GM23338 (cell line): ENCODE measurements at regions not wholly inside any gene's neighbourhood (a gene's known extent, or its start where the extent isn't known, plus 50 kb on each side); places are given as distances from the start of the nearest gene placed in this dataset.

Experiments
- ATAC-seq: fragments of 200-7000 bp; cut with Tn5 transposase; 3 replicates; pipeline ENCODE4 v1.9.1; 2020
- DNase-seq: peaks from one replicate; pipeline ENCODE4 v3.0.0-alpha.2; 2015; ENCODE audit warnings: low spot score
- H2AFZ ChIP-seq: fragments of 200-600 bp; sonication (generic); 2 replicates; pipeline ENCODE4 v1.8.0; 2016; ENCODE audit warnings: antibody characterized with exemption, mild to moderate bottlenecking, moderate library complexity
- H3F3A ChIP-seq: fragments of 200-600 bp; sonication (generic); replicated peaks from 2 replicates; pipeline ENCODE4 v1.8.0; 2017; ENCODE audit warnings: antibody characterized with exemption, mixed run types, low read depth
- H3K27ac ChIP-seq: fragments of 200-600 bp; sonication (generic); 2 replicates; pipeline ENCODE4 v1.6.1; 2016; ENCODE audit warnings: low read depth
- H3K27me3 ChIP-seq: fragments of 200-600 bp; sonication (generic); 2 replicates; pipeline ENCODE4 v1.8.0; 2016; ENCODE audit warnings: mild to moderate bottlenecking, mixed run types, moderate library complexity; ENCODE audit not compliant: insufficient read depth
- H3K36me3 ChIP-seq: fragments of 200-600 bp; sonication (generic); 2 replicates; pipeline ENCODE4 v1.8.0; 2016; ENCODE audit warnings: mild to moderate bottlenecking; ENCODE audit not compliant: insufficient read depth
- H3K4me1 ChIP-seq: fragments of 200-600 bp; sonication (generic); 2 replicates; pipeline ENCODE4 v1.8.0; 2016; ENCODE audit warnings: mild to moderate bottlenecking, moderate library complexity; ENCODE audit not compliant: insufficient read depth
- H3K4me2 ChIP-seq: fragments of 200-600 bp; sonication (generic); 2 replicates; pipeline ENCODE4 v1.7.1; 2017; ENCODE audit warnings: mixed run types
- H3K4me3 ChIP-seq: fragments of 200-600 bp; sonication (generic); 2 replicates; pipeline ENCODE4 v1.6.1; 2016; ENCODE audit warnings: mixed run types
- H3K79me2 ChIP-seq: fragments of 200-600 bp; sonication (generic); replicated peaks from 2 replicates; pipeline ENCODE4 v1.8.0; 2017; ENCODE audit warnings: mild to moderate bottlenecking; ENCODE audit not compliant: insufficient read depth
- H3K9me2 ChIP-seq: fragments of 200-600 bp; sonication (generic); 2 replicates; pipeline ENCODE4 v1.8.0; 2017; ENCODE audit not compliant: insufficient read depth
- H4K20me1 ChIP-seq: fragments of 200-600 bp; sonication (generic); replicated peaks from 2 replicates; pipeline ENCODE4 v1.8.0; 2017; ENCODE audit warnings: mild to moderate bottlenecking; ENCODE audit not compliant: insufficient read depth
- H3K27ac Mint-ChIP-seq: 2 replicates; pipeline ENCODE4 v1.8.0; 2020; ENCODE audit warnings: inconsistent platforms, mild to moderate bottlenecking, moderate library complexity, mixed read lengths
- H3K27me3 Mint-ChIP-seq: 3 replicates; pipeline ENCODE4 v1.8.0; 2022; ENCODE audit warnings: low read depth, mild to moderate bottlenecking, moderate library complexity, mixed read lengths, inconsistent platforms; ENCODE audit not compliant: insufficient read depth, poor library complexity
- H3K36me3 Mint-ChIP-seq: 3 replicates; pipeline ENCODE4 v1.8.0; 2021; ENCODE audit warnings: low read depth, mild to moderate bottlenecking, inconsistent platforms, moderate library complexity, mixed read lengths
- H3K4me1 Mint-ChIP-seq: 3 replicates; pipeline ENCODE4 v1.8.0; 2020; ENCODE audit warnings: mild to moderate bottlenecking, inconsistent platforms, mixed read lengths
- H3K4me3 Mint-ChIP-seq: 3 replicates; pipeline ENCODE4 v1.8.0; 2021; ENCODE audit warnings: moderate library complexity, mild to moderate bottlenecking, inconsistent platforms, mixed read lengths
- H3K9me3 Mint-ChIP-seq: 3 replicates; pipeline ENCODE4 v1.8.0; 2020; ENCODE audit warnings: moderate library complexity, mild to moderate bottlenecking, inconsistent platforms, mixed read lengths
- CREB1 ChIP-seq: fragments of 250-450 bp; sonication (Bioruptor Pico); IDR thresholded peaks from 2 replicates; pipeline ENCODE4 v1.5.0; 2020; ENCODE audit warnings: low read depth, mild to moderate bottlenecking, moderate library complexity
- EZH2 ChIP-seq: fragments of 200-600 bp; sonication (generic); IDR thresholded peaks from one replicate; pipeline ENCODE4 v1.8.0; 2017; ENCODE audit warnings: antibody characterized with exemption, mild to moderate bottlenecking, low read depth; ENCODE audit not compliant: unreplicated experiment
- EZH2phosphoT487 ChIP-seq: fragments of 200-600 bp; sonication (generic); IDR thresholded peaks from one replicate; pipeline ENCODE4 v1.8.1; 2018; ENCODE audit warnings: antibody characterized with exemption; ENCODE audit not compliant: unreplicated experiment
- JUNB ChIP-seq: IDR thresholded peaks from one replicate; pipeline ENCODE4 v1.6.1; 2016; ENCODE audit warnings: antibody characterized with exemption; ENCODE audit not compliant: unreplicated experiment
- NANOG ChIP-seq: IDR thresholded peaks from 2 replicates; pipeline ENCODE4 v1.6.1; 2016; ENCODE audit warnings: antibody characterized with exemption, borderline replicate concordance
- POLR2AphosphoS5 ChIP-seq: IDR thresholded peaks from 2 replicates; pipeline ENCODE4 v1.6.1; 2016; ENCODE audit warnings: antibody characterized with exemption, low read depth
- STAT1 ChIP-seq: IDR thresholded peaks from one replicate; pipeline ENCODE4 v1.6.1; 2016; ENCODE audit warnings: antibody characterized with exemption; ENCODE audit not compliant: unreplicated experiment
- ZNF114 ChIP-seq: fragments of 250-450 bp; sonication (Bioruptor Pico); IDR thresholded peaks from 2 replicates; pipeline ENCODE4 v1.5.0; 2020; ENCODE audit warnings: mild to moderate bottlenecking, moderate library complexity
- ZNF331 ChIP-seq: fragments of 250-450 bp; sonication (Bioruptor Pico); IDR thresholded peaks from 2 replicates; pipeline ENCODE4 v1.5.0; 2020; ENCODE audit warnings: low read depth, mild to moderate bottlenecking, moderate library complexity
- TF ChIP-seq, protein P1 (sequence below): IDR thresholded peaks from 2 replicates; pipeline ENCODE4 v1.6.1; 2016; ENCODE audit warnings: antibody characterized with exemption
- TF ChIP-seq, protein P2 (sequence below): IDR thresholded peaks from one replicate; pipeline ENCODE4 v1.6.1; 2018; ENCODE audit warnings: antibody characterized with exemption; ENCODE audit not compliant: unreplicated experiment
- TF ChIP-seq, protein P3 (sequence below), 2 experiments: fragments of 200-600 bp in 1 of 2; sonication (generic) in 1 of 2; conservative IDR thresholded peaks; 2 replicates each; pipeline versions ENCODE4 v1.5.1 to v1.6.1; 2016 to 2017; ENCODE audit warnings: antibody characterized with exemption in 2 of 2, low read depth in 2 of 2, mild to moderate bottlenecking in 2 of 2, moderate library complexity in 1 of 2
- TF ChIP-seq, protein P4 (sequence below): fragments of 250-450 bp; sonication (Bioruptor Pico); IDR thresholded peaks from 2 replicates; pipeline ENCODE4 v1.5.0; 2020; ENCODE audit warnings: mild to moderate bottlenecking, moderate library complexity

DNA sequence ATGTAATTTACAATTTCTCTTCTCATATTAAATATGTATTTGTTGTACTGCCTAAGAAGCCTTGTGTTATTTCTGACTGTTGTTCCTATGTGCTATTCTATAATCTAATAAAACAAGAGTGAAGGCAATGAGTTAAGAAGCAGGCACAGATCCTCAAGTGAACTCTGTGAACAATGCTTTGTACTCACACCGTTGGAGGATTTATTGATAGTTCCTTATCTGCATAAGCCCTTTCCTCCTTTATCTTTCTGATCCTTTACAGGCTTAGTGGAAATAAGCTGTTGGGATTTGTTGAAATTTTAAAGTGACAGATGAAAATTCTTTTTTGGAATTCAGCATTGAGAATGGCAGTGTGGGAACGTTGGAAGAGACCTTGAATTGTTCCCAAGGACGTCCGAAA is 329.6 kb upstream of the NPVF start:
- Histone ChIP-seq H3F3A (no peaks in the 10 kb centered on the region), H3K36me3 (no peaks in the 10 kb centered on the region), H3K4me3 (no peak overlapping the region), H4K20me1 (no peaks in the 10 kb centered on the region), H3K27ac (no peak overlapping the region), H3K4me1 (peaks cover 8% of the 10 kb centered on the region), H2AFZ (no peak overlapping the region; the same call in 1 of the 2 replicates), H3K27me3 (no peaks in the 10 kb centered on the region), H3K4me2 (no peak overlapping the region), H3K79me2 (no peaks in the 10 kb centered on the region), H3K9me2 (no peaks in the 10 kb centered on the region)
- Mint-ChIP-seq H3K9me3 (peaks cover 7% of the 10 kb centered on the region; the same call in 2 of the 3 replicates), H3K4me3 (no peak overlapping the region), H3K36me3 (no peaks in the 10 kb centered on the region), H3K27ac (no peak overlapping the region), H3K4me1 (peaks cover 17% of the 10 kb centered on the region), H3K27me3 (no peaks in the 10 kb centered on the region)
- TF ChIP-seq, protein P1, sequence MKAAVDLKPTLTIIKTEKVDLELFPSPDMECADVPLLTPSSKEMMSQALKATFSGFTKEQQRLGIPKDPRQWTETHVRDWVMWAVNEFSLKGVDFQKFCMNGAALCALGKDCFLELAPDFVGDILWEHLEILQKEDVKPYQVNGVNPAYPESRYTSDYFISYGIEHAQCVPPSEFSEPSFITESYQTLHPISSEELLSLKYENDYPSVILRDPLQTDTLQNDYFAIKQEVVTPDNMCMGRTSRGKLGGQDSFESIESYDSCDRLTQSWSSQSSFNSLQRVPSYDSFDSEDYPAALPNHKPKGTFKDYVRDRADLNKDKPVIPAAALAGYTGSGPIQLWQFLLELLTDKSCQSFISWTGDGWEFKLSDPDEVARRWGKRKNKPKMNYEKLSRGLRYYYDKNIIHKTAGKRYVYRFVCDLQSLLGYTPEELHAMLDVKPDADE = no peak
- TF ChIP-seq POLR2AphosphoS5 (no peak), JUNB (no peak), ZNF114 (CRISPR knock-in tag) (no peak), CREB1 (no peak), STAT1 (no peak), EZH2phosphoT487 (no peak), EZH2 (no peak), ZNF331 (CRISPR knock-in tag) (no peak), NANOG (no peak)
- TF ChIP-seq, protein P2, sequence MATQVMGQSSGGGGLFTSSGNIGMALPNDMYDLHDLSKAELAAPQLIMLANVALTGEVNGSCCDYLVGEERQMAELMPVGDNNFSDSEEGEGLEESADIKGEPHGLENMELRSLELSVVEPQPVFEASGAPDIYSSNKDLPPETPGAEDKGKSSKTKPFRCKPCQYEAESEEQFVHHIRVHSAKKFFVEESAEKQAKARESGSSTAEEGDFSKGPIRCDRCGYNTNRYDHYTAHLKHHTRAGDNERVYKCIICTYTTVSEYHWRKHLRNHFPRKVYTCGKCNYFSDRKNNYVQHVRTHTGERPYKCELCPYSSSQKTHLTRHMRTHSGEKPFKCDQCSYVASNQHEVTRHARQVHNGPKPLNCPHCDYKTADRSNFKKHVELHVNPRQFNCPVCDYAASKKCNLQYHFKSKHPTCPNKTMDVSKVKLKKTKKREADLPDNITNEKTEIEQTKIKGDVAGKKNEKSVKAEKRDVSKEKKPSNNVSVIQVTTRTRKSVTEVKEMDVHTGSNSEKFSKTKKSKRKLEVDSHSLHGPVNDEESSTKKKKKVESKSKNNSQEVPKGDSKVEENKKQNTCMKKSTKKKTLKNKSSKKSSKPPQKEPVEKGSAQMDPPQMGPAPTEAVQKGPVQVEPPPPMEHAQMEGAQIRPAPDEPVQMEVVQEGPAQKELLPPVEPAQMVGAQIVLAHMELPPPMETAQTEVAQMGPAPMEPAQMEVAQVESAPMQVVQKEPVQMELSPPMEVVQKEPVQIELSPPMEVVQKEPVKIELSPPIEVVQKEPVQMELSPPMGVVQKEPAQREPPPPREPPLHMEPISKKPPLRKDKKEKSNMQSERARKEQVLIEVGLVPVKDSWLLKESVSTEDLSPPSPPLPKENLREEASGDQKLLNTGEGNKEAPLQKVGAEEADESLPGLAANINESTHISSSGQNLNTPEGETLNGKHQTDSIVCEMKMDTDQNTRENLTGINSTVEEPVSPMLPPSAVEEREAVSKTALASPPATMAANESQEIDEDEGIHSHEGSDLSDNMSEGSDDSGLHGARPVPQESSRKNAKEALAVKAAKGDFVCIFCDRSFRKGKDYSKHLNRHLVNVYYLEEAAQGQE = no peak
- TF ChIP-seq, protein P3, sequence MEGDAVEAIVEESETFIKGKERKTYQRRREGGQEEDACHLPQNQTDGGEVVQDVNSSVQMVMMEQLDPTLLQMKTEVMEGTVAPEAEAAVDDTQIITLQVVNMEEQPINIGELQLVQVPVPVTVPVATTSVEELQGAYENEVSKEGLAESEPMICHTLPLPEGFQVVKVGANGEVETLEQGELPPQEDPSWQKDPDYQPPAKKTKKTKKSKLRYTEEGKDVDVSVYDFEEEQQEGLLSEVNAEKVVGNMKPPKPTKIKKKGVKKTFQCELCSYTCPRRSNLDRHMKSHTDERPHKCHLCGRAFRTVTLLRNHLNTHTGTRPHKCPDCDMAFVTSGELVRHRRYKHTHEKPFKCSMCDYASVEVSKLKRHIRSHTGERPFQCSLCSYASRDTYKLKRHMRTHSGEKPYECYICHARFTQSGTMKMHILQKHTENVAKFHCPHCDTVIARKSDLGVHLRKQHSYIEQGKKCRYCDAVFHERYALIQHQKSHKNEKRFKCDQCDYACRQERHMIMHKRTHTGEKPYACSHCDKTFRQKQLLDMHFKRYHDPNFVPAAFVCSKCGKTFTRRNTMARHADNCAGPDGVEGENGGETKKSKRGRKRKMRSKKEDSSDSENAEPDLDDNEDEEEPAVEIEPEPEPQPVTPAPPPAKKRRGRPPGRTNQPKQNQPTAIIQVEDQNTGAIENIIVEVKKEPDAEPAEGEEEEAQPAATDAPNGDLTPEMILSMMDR (conservative IDR thresholded peaks at IDR 0.05; ENCODE audit: low read depth in 2 of 2) = no peak
- TF ChIP-seq, protein P4, sequence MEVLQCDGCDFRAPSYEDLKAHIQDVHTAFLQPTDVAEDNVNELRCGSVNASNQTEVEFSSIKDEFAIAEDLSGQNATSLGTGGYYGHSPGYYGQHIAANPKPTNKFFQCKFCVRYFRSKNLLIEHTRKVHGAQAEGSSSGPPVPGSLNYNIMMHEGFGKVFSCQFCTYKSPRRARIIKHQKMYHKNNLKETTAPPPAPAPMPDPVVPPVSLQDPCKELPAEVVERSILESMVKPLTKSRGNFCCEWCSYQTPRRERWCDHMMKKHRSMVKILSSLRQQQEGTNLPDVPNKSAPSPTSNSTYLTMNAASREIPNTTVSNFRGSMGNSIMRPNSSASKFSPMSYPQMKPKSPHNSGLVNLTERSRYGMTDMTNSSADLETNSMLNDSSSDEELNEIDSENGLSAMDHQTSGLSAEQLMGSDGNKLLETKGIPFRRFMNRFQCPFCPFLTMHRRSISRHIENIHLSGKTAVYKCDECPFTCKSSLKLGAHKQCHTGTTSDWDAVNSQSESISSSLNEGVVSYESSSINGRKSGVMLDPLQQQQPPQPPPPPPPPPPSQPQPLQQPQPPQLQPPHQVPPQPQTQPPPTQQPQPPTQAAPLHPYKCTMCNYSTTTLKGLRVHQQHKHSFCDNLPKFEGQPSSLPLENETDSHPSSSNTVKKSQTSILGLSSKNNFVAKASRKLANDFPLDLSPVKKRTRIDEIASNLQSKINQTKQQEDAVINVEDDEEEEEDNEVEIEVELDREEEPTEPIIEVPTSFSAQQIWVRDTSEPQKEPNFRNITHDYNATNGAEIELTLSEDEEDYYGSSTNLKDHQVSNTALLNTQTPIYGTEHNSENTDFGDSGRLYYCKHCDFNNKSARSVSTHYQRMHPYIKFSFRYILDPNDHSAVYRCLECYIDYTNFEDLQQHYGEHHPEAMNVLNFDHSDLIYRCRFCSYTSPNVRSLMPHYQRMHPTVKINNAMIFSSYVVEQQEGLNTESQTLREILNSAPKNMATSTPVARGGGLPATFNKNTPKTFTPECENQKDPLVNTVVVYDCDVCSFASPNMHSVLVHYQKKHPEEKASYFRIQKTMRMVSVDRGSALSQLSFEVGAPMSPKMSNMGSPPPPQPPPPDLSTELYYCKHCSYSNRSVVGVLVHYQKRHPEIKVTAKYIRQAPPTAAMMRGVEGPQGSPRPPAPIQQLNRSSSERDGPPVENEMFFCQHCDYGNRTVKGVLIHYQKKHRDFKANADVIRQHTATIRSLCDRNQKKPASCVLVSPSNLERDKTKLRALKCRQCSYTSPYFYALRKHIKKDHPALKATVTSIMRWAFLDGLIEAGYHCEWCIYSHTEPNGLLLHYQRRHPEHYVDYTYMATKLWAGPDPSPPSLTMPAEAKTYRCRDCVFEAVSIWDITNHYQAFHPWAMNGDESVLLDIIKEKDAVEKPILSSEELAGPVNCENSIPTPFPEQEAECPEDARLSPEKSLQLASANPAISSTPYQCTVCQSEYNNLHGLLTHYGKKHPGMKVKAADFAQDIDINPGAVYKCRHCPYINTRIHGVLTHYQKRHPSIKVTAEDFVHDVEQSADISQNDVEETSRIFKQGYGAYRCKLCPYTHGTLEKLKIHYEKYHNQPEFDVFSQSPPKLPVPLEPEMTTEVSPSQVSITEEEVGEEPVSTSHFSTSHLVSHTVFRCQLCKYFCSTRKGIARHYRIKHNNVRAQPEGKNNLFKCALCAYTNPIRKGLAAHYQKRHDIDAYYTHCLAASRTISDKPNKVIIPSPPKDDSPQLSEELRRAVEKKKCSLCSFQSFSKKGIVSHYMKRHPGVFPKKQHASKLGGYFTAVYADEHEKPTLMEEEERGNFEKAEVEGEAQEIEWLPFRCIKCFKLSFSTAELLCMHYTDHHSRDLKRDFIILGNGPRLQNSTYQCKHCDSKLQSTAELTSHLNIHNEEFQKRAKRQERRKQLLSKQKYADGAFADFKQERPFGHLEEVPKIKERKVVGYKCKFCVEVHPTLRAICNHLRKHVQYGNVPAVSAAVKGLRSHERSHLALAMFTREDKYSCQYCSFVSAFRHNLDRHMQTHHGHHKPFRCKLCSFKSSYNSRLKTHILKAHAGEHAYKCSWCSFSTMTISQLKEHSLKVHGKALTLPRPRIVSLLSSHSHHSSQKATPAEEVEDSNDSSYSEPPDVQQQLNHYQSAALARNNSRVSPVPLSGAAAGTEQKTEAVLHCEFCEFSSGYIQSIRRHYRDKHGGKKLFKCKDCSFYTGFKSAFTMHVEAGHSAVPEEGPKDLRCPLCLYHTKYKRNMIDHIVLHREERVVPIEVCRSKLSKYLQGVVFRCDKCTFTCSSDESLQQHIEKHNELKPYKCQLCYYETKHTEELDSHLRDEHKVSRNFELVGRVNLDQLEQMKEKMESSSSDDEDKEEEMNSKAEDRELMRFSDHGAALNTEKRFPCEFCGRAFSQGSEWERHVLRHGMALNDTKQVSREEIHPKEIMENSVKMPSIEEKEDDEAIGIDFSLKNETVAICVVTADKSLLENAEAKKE = no peak
- DNase-seq = no peak
- ATAC-seq = no peak
